ENCODE measurements at regions not wholly inside any gene's neighbourhood (a gene's known extent, or its start where the extent isn't known, plus 50 kb on each side); places are given as distances from the start of the nearest gene placed in this dataset.

DNA sequence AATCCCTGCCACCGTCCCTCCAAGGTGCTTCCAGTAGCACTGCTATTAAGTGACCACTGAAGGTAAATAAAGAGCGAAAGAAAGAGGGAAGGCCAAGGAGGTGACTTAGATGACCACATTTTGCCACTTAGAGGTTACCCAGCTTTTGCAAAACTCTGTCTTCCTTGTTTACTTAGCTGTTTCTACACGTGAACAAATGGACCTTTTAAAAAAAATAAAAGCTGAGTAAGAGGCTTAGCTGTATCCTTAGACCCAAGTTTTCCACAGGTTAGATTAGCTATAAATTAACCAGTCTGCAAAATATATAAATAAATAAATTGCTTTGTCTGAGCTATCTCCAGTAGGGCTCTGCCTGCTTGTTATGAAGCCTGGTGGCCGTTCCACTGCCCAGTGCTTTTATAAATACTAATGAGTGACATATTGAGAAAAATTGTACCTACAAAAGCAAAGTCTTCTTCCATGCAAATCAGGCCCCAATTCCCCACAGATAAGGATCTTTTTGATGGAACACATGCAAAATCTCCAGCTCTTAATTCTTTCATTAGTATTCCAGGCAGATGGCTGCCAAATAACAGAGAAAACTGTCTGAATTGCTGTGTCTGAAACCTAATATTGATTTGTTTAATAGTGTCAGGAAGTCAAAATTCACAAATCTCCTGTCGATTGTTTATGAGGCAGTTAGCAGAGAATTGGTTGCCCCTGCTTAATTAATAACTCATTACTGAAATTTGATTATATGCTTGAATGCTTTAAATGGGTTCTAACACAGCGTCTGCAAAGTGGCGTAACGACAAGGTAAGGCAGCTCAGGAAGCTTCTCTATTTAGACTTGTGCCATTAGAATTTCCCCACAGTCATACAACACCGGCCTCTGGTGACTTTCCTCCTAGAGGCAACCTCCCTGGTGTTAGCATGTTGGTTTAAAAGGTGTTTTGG lies 176.7 kb downstream of the EMX2 start:
- peaks cover 20 to 31% of the 10 kb centered on the region in 2 experiments for H3K4me1 ChIP-seq (ENCODE audit: control insufficient read depth in 1 of 2, insufficient read depth in 1 of 2, low read depth in 1 of 2, low read length in 1 of 2)
- no peaks in the 10 kb centered on the region for H3K9me3 ChIP-seq
- TF ChIP-seq, protein P1, sequence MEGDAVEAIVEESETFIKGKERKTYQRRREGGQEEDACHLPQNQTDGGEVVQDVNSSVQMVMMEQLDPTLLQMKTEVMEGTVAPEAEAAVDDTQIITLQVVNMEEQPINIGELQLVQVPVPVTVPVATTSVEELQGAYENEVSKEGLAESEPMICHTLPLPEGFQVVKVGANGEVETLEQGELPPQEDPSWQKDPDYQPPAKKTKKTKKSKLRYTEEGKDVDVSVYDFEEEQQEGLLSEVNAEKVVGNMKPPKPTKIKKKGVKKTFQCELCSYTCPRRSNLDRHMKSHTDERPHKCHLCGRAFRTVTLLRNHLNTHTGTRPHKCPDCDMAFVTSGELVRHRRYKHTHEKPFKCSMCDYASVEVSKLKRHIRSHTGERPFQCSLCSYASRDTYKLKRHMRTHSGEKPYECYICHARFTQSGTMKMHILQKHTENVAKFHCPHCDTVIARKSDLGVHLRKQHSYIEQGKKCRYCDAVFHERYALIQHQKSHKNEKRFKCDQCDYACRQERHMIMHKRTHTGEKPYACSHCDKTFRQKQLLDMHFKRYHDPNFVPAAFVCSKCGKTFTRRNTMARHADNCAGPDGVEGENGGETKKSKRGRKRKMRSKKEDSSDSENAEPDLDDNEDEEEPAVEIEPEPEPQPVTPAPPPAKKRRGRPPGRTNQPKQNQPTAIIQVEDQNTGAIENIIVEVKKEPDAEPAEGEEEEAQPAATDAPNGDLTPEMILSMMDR (IDR thresholded peaks at IDR 0.05), result no peak
- H3K27ac ChIP-seq, result peak overlapping the region; percentile 62
- H3K27me3 ChIP-seq, result peaks cover 79% of the 10 kb centered on the region
- no peaks in the 10 kb centered on the region for H3K36me3 ChIP-seq
- no peak overlapping the region for H3K4me3 ChIP-seq (ENCODE audit: low read depth in 1 of 2, low read length in 1 of 2)

DNA sequence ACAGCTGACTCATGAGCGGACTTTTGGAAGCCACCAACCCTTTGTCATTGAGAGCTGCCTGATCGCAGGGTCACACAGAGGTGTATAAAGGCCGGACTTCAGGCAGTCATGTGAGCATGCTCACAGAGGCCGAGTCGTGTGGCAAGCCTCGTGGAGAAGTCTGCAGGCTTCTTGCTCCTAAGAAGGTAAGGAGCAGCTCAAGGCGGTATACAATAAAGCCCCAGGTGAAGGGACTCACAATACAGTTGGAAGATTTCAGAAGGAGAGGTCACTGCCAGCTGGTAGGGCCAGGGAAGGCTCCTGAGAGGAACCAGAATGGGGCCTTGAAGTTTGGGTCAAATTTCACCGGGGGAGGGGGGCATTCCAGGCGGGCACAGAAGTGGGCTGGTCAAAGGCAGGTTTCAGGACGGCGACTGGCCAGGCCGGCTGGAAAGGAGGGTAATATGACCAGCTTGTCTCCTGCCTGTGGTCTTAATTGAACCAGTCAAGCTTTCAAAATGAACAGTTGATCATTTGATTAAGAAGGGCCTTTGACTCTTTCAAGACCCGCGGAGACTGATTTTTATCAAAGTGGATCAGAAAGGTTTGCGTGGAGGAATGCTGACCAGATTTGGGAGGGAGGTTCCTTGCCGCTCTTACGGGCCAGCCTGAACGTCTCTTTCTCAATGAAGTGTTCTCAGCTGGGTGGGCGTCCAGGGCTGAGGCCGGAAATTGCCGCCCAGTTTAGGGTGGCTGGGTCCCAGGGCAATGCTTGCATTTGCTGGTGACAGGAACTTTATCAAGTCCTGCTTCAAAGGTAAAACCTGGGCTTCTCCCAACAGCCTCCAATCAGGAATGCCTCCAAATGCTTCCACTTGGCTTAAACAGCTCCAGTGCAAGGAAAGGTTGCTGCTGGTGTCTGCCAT lies 178.6 kb downstream of the EMX2 start:
- H3K36me3 ChIP-seq, result no peaks in the 10 kb centered on the region
- TF ChIP-seq, protein P1 (IDR thresholded peaks at IDR 0.05), result no peak

DNA sequence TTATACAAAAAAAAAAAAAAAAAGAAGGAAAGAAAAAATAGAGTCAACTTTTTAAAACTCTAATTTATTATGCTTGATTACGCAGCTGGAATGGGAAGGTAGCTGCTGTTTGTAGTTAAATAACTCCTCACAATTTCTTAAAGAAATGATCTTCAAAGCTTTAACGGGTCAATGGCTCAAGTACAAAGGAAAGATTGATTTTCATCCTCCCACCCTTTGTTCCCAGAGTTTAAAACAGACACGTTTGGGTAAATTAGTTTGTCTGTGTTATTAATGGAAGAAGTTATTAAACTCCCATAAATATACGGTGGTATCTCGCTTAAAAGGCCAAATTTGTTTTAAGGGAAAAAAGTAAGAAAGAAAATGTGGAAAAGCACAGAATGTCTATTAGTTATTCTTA lies 179.3 kb downstream of the EMX2 start:
- Histone ChIP-seq H3K27me3 (peaks cover 89% of the 10 kb centered on the region), H3K27ac (no peak overlapping the region), H3K9me3 (no peaks in the 10 kb centered on the region), H3K36me3 (no peaks in the 10 kb centered on the region), H3K4me3 (ENCODE audit: low read depth in 1 of 2, low read length in 1 of 2) (no peak overlapping the region), H3K4me1 (ENCODE audit: control insufficient read depth in 1 of 2, insufficient read depth in 1 of 2, low read depth in 1 of 2, low read length in 1 of 2) (peaks cover 20 to 29% of the 10 kb centered on the region in 2 experiments)
- TF ChIP-seq, protein P1 (IDR thresholded peaks at IDR 0.05), result no peak

More for the DNA sequence above, 178.6 kb downstream of the EMX2 start:
- H3K27ac ChIP-seq, result no peak overlapping the region
- no peak overlapping the region for H3K4me3 ChIP-seq (ENCODE audit: low read depth in 1 of 2, low read length in 1 of 2)
- no peaks in the 10 kb centered on the region for H3K9me3 ChIP-seq
- peaks cover 86% of the 10 kb centered on the region for H3K27me3 ChIP-seq
- peaks cover 20 to 31% of the 10 kb centered on the region in 2 experiments for H3K4me1 ChIP-seq (ENCODE audit: control insufficient read depth in 1 of 2, insufficient read depth in 1 of 2, low read depth in 1 of 2, low read length in 1 of 2)

DNA sequence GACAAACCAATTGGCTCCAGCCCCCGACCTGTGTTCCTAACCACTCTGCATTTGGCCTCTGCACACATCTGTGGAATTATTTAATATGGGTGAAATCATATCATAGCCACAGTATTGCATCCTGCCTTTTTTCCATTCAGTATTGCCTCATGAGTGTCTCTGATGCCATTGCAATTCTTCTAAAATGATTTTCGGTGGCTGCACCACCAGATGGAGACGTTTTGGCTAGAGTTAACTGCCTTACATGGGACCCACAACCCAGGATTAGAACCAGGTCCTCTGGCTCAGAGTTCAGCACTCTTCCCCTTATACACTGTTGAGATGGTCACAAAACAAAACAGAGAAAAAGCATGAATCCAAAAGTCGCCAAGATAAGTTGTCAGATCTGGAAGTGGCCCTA lies 180.8 kb downstream of the EMX2 start:
- Histone ChIP-seq H3K9me3 (no peaks in the 10 kb centered on the region), H3K27me3 (peaks cover 99% of the 10 kb centered on the region), H3K27ac (no peak overlapping the region), H3K4me1 (ENCODE audit: control insufficient read depth in 1 of 2, insufficient read depth in 1 of 2, low read depth in 1 of 2, low read length in 1 of 2) (peaks cover 15 to 20% of the 10 kb centered on the region in 2 experiments), H3K36me3 (no peaks in the 10 kb centered on the region), H3K4me3 (ENCODE audit: low read depth in 1 of 2, low read length in 1 of 2) (no peak overlapping the region)
- TF ChIP-seq, protein P1 (IDR thresholded peaks at IDR 0.05), result no peak

DNA sequence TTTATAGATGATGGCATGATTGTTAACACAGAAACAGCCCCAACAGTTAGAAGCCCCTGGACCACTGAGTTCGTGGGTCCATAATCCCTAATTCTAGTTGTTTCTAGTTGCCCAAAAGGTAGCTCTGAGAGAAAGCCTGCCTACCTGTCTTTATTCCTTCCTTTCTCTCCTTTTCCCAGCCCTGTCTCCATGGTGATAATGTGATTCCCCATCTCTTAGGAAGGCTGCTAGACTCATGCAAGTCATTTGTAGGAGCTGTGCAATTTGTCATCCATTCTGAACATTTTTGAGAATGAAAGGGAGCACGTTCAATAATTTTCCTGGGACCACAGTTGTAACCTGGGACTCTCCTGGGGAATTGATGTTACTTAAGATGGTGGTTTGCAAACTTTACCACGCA lies 183.4 kb downstream of the EMX2 start:
- no peaks in the 10 kb centered on the region for H3K4me1 ChIP-seq (ENCODE audit: control insufficient read depth in 1 of 2, insufficient read depth in 1 of 2, low read depth in 1 of 2, low read length in 1 of 2)
- H3K4me3 ChIP-seq (ENCODE audit: low read depth in 1 of 2, low read length in 1 of 2), result no peak overlapping the region
- TF ChIP-seq, protein P1 (IDR thresholded peaks at IDR 0.05), result no peak
- H3K27me3 ChIP-seq, result peaks cover 100% of the 10 kb centered on the region
- no peak overlapping the region for H3K27ac ChIP-seq
- H3K9me3 ChIP-seq, result no peaks in the 10 kb centered on the region
- no peaks in the 10 kb centered on the region for H3K36me3 ChIP-seq
